ENCODE measurements at regions not wholly inside any gene's neighbourhood (a gene's known extent, or its start where the extent isn't known, plus 50 kb on each side); places are given as distances from the start of the nearest gene placed in this dataset.

- TF ChIP-seq, protein P1, sequence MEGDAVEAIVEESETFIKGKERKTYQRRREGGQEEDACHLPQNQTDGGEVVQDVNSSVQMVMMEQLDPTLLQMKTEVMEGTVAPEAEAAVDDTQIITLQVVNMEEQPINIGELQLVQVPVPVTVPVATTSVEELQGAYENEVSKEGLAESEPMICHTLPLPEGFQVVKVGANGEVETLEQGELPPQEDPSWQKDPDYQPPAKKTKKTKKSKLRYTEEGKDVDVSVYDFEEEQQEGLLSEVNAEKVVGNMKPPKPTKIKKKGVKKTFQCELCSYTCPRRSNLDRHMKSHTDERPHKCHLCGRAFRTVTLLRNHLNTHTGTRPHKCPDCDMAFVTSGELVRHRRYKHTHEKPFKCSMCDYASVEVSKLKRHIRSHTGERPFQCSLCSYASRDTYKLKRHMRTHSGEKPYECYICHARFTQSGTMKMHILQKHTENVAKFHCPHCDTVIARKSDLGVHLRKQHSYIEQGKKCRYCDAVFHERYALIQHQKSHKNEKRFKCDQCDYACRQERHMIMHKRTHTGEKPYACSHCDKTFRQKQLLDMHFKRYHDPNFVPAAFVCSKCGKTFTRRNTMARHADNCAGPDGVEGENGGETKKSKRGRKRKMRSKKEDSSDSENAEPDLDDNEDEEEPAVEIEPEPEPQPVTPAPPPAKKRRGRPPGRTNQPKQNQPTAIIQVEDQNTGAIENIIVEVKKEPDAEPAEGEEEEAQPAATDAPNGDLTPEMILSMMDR (conservative IDR thresholded peaks at IDR 0.05; ENCODE audit: low read depth in 2 of 2) = no peak
- no peak for TF ChIP-seq NANOG (IDR thresholded peaks at IDR 0.05; ENCODE audit: borderline replicate concordance)
- TF ChIP-seq EZH2phosphoT487 (IDR thresholded peaks at IDR 0.05; ENCODE audit: unreplicated experiment) = no peak
- TF ChIP-seq JUNB (IDR thresholded peaks at IDR 0.05; ENCODE audit: unreplicated experiment) = no peak
- no peak for TF ChIP-seq ZNF114 (CRISPR knock-in tag; IDR thresholded peaks at IDR 0.05)
Observed at GRCh38 chr12:38411946-38412345, 95.4 kb downstream of the ALG10B start (continued).

GRCh38 chr12:38417101-38417500 lies 100.5 kb downstream of the ALG10B start:
- Histone ChIP-seq H4K20me1 (replicated peaks; ENCODE audit: insufficient read depth) (no peaks in the 10 kb centered on the region), H3K27ac (ENCODE audit: low read depth) (no peak overlapping the region), H3K4me3 (no peak overlapping the region), H3F3A (replicated peaks; ENCODE audit: low read depth) (no peaks in the 10 kb centered on the region), H3K9me2 (ENCODE audit: insufficient read depth) (no peaks in the 10 kb centered on the region), H3K4me1 (ENCODE audit: insufficient read depth) (peaks cover 15% of the 10 kb centered on the region; the same call in 1 of the 2 replicates), H3K36me3 (ENCODE audit: insufficient read depth) (no peaks in the 10 kb centered on the region), H3K27me3 (ENCODE audit: insufficient read depth) (no peaks in the 10 kb centered on the region), H3K4me2 (no peak overlapping the region), H3K79me2 (replicated peaks; ENCODE audit: insufficient read depth) (no peaks in the 10 kb centered on the region), H2AFZ (no peak overlapping the region)
- H3K9me3 Mint-ChIP-seq = peaks cover 6% of the 10 kb centered on the region; the same call in 2 of the 3 replicates
- peaks cover 16% of the 10 kb centered on the region for H3K4me1 Mint-ChIP-seq
- no peaks in the 10 kb centered on the region for H3K36me3 Mint-ChIP-seq (ENCODE audit: low read depth)
- H3K27me3 Mint-ChIP-seq (ENCODE audit: insufficient read depth, low read depth, poor library complexity) = no peaks in the 10 kb centered on the region
- no peak overlapping the region for H3K27ac Mint-ChIP-seq
- ATAC-seq (no peak), DNase-seq (ENCODE audit: low spot score) (no peak)
- no peak overlapping the region for H3K4me3 Mint-ChIP-seq
- TF ChIP-seq ZNF114 (CRISPR knock-in tag; IDR thresholded peaks at IDR 0.05) (no peak), CREB1 (CRISPR knock-in tag; IDR thresholded peaks at IDR 0.05; ENCODE audit: low read depth) (no peak), POLR2AphosphoS5 (IDR thresholded peaks at IDR 0.05; ENCODE audit: low read depth) (no peak), STAT1 (IDR thresholded peaks at IDR 0.05; ENCODE audit: unreplicated experiment) (no peak), ETS1 (IDR thresholded peaks at IDR 0.05) (no peak), JUNB (IDR thresholded peaks at IDR 0.05; ENCODE audit: unreplicated experiment) (no peak), EZH2phosphoT487 (IDR thresholded peaks at IDR 0.05; ENCODE audit: unreplicated experiment) (no peak), EZH2 (IDR thresholded peaks at IDR 0.05; ENCODE audit: low read depth, unreplicated experiment) (no peak), NANOG (IDR thresholded peaks at IDR 0.05; ENCODE audit: borderline replicate concordance) (no peak), ZNF331 (CRISPR knock-in tag; IDR thresholded peaks at IDR 0.05; ENCODE audit: low read depth) (no peak)
- TF ChIP-seq, protein P2, sequence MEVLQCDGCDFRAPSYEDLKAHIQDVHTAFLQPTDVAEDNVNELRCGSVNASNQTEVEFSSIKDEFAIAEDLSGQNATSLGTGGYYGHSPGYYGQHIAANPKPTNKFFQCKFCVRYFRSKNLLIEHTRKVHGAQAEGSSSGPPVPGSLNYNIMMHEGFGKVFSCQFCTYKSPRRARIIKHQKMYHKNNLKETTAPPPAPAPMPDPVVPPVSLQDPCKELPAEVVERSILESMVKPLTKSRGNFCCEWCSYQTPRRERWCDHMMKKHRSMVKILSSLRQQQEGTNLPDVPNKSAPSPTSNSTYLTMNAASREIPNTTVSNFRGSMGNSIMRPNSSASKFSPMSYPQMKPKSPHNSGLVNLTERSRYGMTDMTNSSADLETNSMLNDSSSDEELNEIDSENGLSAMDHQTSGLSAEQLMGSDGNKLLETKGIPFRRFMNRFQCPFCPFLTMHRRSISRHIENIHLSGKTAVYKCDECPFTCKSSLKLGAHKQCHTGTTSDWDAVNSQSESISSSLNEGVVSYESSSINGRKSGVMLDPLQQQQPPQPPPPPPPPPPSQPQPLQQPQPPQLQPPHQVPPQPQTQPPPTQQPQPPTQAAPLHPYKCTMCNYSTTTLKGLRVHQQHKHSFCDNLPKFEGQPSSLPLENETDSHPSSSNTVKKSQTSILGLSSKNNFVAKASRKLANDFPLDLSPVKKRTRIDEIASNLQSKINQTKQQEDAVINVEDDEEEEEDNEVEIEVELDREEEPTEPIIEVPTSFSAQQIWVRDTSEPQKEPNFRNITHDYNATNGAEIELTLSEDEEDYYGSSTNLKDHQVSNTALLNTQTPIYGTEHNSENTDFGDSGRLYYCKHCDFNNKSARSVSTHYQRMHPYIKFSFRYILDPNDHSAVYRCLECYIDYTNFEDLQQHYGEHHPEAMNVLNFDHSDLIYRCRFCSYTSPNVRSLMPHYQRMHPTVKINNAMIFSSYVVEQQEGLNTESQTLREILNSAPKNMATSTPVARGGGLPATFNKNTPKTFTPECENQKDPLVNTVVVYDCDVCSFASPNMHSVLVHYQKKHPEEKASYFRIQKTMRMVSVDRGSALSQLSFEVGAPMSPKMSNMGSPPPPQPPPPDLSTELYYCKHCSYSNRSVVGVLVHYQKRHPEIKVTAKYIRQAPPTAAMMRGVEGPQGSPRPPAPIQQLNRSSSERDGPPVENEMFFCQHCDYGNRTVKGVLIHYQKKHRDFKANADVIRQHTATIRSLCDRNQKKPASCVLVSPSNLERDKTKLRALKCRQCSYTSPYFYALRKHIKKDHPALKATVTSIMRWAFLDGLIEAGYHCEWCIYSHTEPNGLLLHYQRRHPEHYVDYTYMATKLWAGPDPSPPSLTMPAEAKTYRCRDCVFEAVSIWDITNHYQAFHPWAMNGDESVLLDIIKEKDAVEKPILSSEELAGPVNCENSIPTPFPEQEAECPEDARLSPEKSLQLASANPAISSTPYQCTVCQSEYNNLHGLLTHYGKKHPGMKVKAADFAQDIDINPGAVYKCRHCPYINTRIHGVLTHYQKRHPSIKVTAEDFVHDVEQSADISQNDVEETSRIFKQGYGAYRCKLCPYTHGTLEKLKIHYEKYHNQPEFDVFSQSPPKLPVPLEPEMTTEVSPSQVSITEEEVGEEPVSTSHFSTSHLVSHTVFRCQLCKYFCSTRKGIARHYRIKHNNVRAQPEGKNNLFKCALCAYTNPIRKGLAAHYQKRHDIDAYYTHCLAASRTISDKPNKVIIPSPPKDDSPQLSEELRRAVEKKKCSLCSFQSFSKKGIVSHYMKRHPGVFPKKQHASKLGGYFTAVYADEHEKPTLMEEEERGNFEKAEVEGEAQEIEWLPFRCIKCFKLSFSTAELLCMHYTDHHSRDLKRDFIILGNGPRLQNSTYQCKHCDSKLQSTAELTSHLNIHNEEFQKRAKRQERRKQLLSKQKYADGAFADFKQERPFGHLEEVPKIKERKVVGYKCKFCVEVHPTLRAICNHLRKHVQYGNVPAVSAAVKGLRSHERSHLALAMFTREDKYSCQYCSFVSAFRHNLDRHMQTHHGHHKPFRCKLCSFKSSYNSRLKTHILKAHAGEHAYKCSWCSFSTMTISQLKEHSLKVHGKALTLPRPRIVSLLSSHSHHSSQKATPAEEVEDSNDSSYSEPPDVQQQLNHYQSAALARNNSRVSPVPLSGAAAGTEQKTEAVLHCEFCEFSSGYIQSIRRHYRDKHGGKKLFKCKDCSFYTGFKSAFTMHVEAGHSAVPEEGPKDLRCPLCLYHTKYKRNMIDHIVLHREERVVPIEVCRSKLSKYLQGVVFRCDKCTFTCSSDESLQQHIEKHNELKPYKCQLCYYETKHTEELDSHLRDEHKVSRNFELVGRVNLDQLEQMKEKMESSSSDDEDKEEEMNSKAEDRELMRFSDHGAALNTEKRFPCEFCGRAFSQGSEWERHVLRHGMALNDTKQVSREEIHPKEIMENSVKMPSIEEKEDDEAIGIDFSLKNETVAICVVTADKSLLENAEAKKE (CRISPR knock-in tag; IDR thresholded peaks at IDR 0.05) = no peak
- TF ChIP-seq, protein P1 (conservative IDR thresholded peaks at IDR 0.05; ENCODE audit: low read depth in 2 of 2) = no peak

All from GM23338 (cell line).